ENCODE measurements at regions not wholly inside any gene's neighbourhood (a gene's known extent, or its start where the extent isn't known, plus 50 kb on each side); places are given as distances from the start of the nearest gene placed in this dataset.

DNA sequence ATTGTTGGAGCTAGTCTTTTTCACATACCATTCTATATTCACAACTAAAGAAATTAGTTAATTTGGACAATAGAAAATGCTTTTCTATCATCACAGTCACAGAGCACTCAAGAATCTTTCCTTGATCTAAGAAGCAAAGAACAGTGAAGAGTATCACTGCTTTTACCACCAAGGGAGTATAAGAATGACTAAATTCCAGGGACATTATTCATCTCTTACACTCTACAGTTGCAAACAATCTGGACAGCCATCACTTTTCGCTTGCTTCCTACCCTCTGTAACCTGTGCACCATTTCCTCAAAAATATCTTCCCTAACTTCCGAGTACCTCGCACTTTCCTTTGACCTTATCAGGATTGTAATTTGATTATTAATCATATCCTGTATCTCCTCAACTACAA lies 359.5 kb upstream of the TMCO5A start:
- TF ChIP-seq, protein P1, sequence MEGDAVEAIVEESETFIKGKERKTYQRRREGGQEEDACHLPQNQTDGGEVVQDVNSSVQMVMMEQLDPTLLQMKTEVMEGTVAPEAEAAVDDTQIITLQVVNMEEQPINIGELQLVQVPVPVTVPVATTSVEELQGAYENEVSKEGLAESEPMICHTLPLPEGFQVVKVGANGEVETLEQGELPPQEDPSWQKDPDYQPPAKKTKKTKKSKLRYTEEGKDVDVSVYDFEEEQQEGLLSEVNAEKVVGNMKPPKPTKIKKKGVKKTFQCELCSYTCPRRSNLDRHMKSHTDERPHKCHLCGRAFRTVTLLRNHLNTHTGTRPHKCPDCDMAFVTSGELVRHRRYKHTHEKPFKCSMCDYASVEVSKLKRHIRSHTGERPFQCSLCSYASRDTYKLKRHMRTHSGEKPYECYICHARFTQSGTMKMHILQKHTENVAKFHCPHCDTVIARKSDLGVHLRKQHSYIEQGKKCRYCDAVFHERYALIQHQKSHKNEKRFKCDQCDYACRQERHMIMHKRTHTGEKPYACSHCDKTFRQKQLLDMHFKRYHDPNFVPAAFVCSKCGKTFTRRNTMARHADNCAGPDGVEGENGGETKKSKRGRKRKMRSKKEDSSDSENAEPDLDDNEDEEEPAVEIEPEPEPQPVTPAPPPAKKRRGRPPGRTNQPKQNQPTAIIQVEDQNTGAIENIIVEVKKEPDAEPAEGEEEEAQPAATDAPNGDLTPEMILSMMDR (IDR thresholded peaks at IDR 0.05) = no peak
- no peak for TF ChIP-seq EP300 (IDR thresholded peaks at IDR 0.05)
